ENCODE measurements at regions not wholly inside any gene's neighbourhood (a gene's known extent, or its start where the extent isn't known, plus 50 kb on each side); places are given as distances from the start of the nearest gene placed in this dataset.

DNA sequence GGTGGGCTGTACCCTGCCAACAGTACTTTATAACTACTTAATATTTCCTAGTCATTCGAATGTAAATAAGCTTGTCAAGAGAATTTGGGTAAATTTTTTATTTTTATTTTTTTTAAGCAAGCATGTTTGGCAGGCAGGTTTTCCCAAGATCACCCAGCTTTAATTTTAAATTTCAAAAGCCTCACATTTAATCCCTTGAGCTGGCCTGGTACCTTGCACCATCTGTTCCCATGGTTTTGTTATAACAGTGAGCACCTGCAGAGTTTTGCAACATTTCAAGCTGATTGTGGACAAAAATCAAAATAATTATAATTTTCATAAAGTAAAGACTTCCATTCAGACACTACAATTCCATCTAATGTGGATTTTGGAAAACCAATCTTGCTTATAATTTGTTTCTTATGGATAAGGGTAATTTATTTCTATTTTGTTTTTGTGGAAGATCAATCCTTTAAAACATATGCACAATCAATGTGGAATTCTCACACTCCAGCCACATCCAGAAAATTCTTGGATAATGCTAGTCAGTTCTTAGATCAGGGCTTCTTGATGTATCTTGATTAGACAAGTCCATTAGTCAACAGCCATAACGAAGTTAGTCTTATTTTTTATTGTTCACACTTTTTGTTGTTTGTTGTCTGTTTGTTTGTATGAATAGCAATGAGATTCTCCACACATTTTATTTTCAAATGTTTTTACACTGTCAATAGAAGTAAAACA is 689.3 kb downstream of the NR4A2 start:
- no peak for ATAC-seq
- Histone ChIP-seq H3F3A (replicated peaks; ENCODE audit: low read depth) (no peaks in the 10 kb centered on the region), H3K4me1 (ENCODE audit: insufficient read depth) (peaks cover 6% of the 10 kb centered on the region; the same call in 1 of the 2 replicates), H3K27ac (ENCODE audit: low read depth) (no peak overlapping the region), H3K27me3 (ENCODE audit: insufficient read depth) (no peaks in the 10 kb centered on the region), H4K20me1 (replicated peaks; ENCODE audit: insufficient read depth) (no peaks in the 10 kb centered on the region), H3K79me2 (replicated peaks; ENCODE audit: insufficient read depth) (no peaks in the 10 kb centered on the region), H3K4me3 (no peak overlapping the region), H3K36me3 (ENCODE audit: insufficient read depth) (no peaks in the 10 kb centered on the region), H2AFZ (no peak overlapping the region), H3K9me2 (ENCODE audit: insufficient read depth) (no peaks in the 10 kb centered on the region), H3K4me2 (no peak overlapping the region)
- Mint-ChIP-seq H3K27me3 (ENCODE audit: insufficient read depth, low read depth, poor library complexity) (no peaks in the 10 kb centered on the region), H3K9me3 (no peaks in the 10 kb centered on the region), H3K27ac (peak overlapping the region; percentile 18; the same call in 1 of the 2 replicates), H3K4me1 (peaks cover 6% of the 10 kb centered on the region; the same call in 1 of the 3 replicates), H3K36me3 (ENCODE audit: low read depth) (no peaks in the 10 kb centered on the region), H3K4me3 (no peak overlapping the region)
- TF ChIP-seq CREB1 (CRISPR knock-in tag; IDR thresholded peaks at IDR 0.05; ENCODE audit: low read depth), result no peak
- no peak for TF ChIP-seq EZH2phosphoT487 (IDR thresholded peaks at IDR 0.05; ENCODE audit: unreplicated experiment)
- TF ChIP-seq ZNF331 (CRISPR knock-in tag; IDR thresholded peaks at IDR 0.05; ENCODE audit: low read depth), result no peak
- no peak for TF ChIP-seq STAT1 (IDR thresholded peaks at IDR 0.05; ENCODE audit: unreplicated experiment)
- TF ChIP-seq, protein P1, sequence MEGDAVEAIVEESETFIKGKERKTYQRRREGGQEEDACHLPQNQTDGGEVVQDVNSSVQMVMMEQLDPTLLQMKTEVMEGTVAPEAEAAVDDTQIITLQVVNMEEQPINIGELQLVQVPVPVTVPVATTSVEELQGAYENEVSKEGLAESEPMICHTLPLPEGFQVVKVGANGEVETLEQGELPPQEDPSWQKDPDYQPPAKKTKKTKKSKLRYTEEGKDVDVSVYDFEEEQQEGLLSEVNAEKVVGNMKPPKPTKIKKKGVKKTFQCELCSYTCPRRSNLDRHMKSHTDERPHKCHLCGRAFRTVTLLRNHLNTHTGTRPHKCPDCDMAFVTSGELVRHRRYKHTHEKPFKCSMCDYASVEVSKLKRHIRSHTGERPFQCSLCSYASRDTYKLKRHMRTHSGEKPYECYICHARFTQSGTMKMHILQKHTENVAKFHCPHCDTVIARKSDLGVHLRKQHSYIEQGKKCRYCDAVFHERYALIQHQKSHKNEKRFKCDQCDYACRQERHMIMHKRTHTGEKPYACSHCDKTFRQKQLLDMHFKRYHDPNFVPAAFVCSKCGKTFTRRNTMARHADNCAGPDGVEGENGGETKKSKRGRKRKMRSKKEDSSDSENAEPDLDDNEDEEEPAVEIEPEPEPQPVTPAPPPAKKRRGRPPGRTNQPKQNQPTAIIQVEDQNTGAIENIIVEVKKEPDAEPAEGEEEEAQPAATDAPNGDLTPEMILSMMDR (conservative IDR thresholded peaks at IDR 0.05; ENCODE audit: low read depth in 2 of 2), result no peak
- TF ChIP-seq, protein P2, sequence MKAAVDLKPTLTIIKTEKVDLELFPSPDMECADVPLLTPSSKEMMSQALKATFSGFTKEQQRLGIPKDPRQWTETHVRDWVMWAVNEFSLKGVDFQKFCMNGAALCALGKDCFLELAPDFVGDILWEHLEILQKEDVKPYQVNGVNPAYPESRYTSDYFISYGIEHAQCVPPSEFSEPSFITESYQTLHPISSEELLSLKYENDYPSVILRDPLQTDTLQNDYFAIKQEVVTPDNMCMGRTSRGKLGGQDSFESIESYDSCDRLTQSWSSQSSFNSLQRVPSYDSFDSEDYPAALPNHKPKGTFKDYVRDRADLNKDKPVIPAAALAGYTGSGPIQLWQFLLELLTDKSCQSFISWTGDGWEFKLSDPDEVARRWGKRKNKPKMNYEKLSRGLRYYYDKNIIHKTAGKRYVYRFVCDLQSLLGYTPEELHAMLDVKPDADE (IDR thresholded peaks at IDR 0.05), result no peak
- no peak for TF ChIP-seq ZNF114 (CRISPR knock-in tag; IDR thresholded peaks at IDR 0.05)
- TF ChIP-seq, protein P3, sequence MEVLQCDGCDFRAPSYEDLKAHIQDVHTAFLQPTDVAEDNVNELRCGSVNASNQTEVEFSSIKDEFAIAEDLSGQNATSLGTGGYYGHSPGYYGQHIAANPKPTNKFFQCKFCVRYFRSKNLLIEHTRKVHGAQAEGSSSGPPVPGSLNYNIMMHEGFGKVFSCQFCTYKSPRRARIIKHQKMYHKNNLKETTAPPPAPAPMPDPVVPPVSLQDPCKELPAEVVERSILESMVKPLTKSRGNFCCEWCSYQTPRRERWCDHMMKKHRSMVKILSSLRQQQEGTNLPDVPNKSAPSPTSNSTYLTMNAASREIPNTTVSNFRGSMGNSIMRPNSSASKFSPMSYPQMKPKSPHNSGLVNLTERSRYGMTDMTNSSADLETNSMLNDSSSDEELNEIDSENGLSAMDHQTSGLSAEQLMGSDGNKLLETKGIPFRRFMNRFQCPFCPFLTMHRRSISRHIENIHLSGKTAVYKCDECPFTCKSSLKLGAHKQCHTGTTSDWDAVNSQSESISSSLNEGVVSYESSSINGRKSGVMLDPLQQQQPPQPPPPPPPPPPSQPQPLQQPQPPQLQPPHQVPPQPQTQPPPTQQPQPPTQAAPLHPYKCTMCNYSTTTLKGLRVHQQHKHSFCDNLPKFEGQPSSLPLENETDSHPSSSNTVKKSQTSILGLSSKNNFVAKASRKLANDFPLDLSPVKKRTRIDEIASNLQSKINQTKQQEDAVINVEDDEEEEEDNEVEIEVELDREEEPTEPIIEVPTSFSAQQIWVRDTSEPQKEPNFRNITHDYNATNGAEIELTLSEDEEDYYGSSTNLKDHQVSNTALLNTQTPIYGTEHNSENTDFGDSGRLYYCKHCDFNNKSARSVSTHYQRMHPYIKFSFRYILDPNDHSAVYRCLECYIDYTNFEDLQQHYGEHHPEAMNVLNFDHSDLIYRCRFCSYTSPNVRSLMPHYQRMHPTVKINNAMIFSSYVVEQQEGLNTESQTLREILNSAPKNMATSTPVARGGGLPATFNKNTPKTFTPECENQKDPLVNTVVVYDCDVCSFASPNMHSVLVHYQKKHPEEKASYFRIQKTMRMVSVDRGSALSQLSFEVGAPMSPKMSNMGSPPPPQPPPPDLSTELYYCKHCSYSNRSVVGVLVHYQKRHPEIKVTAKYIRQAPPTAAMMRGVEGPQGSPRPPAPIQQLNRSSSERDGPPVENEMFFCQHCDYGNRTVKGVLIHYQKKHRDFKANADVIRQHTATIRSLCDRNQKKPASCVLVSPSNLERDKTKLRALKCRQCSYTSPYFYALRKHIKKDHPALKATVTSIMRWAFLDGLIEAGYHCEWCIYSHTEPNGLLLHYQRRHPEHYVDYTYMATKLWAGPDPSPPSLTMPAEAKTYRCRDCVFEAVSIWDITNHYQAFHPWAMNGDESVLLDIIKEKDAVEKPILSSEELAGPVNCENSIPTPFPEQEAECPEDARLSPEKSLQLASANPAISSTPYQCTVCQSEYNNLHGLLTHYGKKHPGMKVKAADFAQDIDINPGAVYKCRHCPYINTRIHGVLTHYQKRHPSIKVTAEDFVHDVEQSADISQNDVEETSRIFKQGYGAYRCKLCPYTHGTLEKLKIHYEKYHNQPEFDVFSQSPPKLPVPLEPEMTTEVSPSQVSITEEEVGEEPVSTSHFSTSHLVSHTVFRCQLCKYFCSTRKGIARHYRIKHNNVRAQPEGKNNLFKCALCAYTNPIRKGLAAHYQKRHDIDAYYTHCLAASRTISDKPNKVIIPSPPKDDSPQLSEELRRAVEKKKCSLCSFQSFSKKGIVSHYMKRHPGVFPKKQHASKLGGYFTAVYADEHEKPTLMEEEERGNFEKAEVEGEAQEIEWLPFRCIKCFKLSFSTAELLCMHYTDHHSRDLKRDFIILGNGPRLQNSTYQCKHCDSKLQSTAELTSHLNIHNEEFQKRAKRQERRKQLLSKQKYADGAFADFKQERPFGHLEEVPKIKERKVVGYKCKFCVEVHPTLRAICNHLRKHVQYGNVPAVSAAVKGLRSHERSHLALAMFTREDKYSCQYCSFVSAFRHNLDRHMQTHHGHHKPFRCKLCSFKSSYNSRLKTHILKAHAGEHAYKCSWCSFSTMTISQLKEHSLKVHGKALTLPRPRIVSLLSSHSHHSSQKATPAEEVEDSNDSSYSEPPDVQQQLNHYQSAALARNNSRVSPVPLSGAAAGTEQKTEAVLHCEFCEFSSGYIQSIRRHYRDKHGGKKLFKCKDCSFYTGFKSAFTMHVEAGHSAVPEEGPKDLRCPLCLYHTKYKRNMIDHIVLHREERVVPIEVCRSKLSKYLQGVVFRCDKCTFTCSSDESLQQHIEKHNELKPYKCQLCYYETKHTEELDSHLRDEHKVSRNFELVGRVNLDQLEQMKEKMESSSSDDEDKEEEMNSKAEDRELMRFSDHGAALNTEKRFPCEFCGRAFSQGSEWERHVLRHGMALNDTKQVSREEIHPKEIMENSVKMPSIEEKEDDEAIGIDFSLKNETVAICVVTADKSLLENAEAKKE (CRISPR knock-in tag; IDR thresholded peaks at IDR 0.05), result no peak
- no peak for TF ChIP-seq POLR2AphosphoS5 (IDR thresholded peaks at IDR 0.05; ENCODE audit: low read depth)
- TF ChIP-seq, protein P4, sequence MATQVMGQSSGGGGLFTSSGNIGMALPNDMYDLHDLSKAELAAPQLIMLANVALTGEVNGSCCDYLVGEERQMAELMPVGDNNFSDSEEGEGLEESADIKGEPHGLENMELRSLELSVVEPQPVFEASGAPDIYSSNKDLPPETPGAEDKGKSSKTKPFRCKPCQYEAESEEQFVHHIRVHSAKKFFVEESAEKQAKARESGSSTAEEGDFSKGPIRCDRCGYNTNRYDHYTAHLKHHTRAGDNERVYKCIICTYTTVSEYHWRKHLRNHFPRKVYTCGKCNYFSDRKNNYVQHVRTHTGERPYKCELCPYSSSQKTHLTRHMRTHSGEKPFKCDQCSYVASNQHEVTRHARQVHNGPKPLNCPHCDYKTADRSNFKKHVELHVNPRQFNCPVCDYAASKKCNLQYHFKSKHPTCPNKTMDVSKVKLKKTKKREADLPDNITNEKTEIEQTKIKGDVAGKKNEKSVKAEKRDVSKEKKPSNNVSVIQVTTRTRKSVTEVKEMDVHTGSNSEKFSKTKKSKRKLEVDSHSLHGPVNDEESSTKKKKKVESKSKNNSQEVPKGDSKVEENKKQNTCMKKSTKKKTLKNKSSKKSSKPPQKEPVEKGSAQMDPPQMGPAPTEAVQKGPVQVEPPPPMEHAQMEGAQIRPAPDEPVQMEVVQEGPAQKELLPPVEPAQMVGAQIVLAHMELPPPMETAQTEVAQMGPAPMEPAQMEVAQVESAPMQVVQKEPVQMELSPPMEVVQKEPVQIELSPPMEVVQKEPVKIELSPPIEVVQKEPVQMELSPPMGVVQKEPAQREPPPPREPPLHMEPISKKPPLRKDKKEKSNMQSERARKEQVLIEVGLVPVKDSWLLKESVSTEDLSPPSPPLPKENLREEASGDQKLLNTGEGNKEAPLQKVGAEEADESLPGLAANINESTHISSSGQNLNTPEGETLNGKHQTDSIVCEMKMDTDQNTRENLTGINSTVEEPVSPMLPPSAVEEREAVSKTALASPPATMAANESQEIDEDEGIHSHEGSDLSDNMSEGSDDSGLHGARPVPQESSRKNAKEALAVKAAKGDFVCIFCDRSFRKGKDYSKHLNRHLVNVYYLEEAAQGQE (IDR thresholded peaks at IDR 0.05; ENCODE audit: unreplicated experiment), result no peak
- TF ChIP-seq JUNB (IDR thresholded peaks at IDR 0.05; ENCODE audit: unreplicated experiment), result no peak
- no peak for DNase-seq (ENCODE audit: low spot score)

All from GM23338 (cell line).